ENCODE measurements at regions not wholly inside any gene's neighbourhood (a gene's known extent, or its start where the extent isn't known, plus 50 kb on each side); places are given as distances from the start of the nearest gene placed in this dataset.

DNA sequence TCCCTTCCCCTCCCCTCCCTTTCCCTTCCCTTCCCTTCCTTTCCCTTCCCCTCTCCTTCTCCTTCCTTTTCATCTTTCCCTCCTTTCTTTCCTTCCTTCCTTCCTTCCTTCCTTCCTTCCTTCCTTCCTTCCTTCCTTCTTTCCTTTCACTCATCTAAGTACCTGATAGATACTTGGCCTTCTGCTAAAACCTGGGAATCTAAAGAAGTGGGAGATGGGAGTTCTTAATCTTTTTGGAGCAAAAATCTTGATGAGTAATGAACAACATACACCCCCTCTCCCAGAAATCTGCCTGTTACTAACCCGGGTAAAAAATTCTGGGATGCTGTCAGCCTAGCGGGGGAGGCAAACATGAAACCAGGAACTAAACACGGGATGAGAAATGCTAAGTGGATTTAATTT is 100.7 kb downstream of the VEGFA start:
- H3K36me3 Mint-ChIP-seq (ENCODE audit: insufficient read depth, unreplicated experiment) = no peaks in the 10 kb centered on the region
- CTCF ChIA-PET = no interaction called here
- DNase-seq (ENCODE audit: unreplicated experiment) = no peak
- no TSS peak for BruUV-seq (replicated peaks)
- TF ChIP-seq, protein P1, sequence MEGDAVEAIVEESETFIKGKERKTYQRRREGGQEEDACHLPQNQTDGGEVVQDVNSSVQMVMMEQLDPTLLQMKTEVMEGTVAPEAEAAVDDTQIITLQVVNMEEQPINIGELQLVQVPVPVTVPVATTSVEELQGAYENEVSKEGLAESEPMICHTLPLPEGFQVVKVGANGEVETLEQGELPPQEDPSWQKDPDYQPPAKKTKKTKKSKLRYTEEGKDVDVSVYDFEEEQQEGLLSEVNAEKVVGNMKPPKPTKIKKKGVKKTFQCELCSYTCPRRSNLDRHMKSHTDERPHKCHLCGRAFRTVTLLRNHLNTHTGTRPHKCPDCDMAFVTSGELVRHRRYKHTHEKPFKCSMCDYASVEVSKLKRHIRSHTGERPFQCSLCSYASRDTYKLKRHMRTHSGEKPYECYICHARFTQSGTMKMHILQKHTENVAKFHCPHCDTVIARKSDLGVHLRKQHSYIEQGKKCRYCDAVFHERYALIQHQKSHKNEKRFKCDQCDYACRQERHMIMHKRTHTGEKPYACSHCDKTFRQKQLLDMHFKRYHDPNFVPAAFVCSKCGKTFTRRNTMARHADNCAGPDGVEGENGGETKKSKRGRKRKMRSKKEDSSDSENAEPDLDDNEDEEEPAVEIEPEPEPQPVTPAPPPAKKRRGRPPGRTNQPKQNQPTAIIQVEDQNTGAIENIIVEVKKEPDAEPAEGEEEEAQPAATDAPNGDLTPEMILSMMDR (IDR thresholded peaks at IDR 0.05; ENCODE audit: unreplicated experiment) = no peak
- H3K9me3 Mint-ChIP-seq (ENCODE audit: unreplicated experiment) = no peaks in the 10 kb centered on the region
- H3K4me3 Mint-ChIP-seq (ENCODE audit: unreplicated experiment) = no peak overlapping the region
- POLR2A ChIA-PET = no interaction called here
- H3K4me1 Mint-ChIP-seq (ENCODE audit: insufficient read depth, unreplicated experiment) = no peaks in the 10 kb centered on the region
- H3K27me3 Mint-ChIP-seq (ENCODE audit: insufficient read depth, unreplicated experiment) = no peaks in the 10 kb centered on the region
- intact Hi-C loops (cut with micrococcal nuclease) = no loop called here
- no peak overlapping the region for H3K27ac Mint-ChIP-seq (ENCODE audit: low read depth, unreplicated experiment)

DNA sequence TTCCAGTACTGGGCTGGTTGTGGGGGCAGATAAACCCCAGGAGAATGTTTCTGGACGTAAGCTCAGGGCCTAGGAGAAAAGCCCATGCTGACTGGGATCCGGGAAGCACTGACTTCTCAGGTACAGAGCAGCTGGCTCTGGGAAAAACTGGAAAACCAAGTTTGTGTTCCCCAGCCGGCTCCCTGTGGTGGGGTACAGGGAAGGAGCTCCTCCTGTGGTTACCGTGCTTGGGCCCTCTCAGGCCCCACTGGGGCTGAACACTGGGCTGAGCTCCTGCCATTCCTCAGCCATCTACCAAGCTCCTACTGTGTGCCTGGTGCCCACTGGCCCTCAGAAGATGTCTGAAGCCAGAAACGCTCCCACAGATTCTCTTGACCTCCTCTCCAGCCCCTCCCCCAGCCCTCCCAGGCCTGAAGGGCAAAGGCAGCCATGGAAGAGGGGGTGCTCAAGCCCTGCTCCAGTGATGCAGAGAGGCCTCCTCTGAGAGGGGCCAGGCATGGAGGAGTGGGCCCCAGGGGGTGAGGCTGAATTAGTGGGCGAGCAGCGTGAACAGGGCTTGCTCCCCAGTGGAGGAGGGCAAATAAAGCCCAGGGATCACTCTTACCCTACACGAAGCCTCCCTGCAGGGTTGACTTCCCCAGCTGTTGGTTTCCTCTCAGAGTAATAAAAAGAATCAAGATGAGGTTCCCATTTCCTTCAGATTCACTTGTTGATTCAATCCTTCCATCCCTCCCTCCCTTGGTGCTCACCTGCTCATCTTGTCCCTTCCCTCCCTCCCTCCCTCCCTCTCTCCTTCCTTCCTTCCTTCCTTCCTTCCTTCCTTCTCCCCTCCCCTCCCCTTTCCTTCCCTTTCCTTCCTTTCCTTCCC is 100.0 kb downstream of the VEGFA start:
- Mint-ChIP-seq H3K27ac (ENCODE audit: low read depth, unreplicated experiment) (no peak overlapping the region), H3K4me3 (ENCODE audit: unreplicated experiment) (no peak overlapping the region), H3K27me3 (ENCODE audit: insufficient read depth, unreplicated experiment) (no peaks in the 10 kb centered on the region), H3K36me3 (ENCODE audit: insufficient read depth, unreplicated experiment) (no peaks in the 10 kb centered on the region), H3K9me3 (ENCODE audit: unreplicated experiment) (no peaks in the 10 kb centered on the region), H3K4me1 (ENCODE audit: insufficient read depth, unreplicated experiment) (no peaks in the 10 kb centered on the region)
- TF ChIP-seq, protein P1 (IDR thresholded peaks at IDR 0.05; ENCODE audit: unreplicated experiment) = no peak
- no peak for DNase-seq (ENCODE audit: unreplicated experiment)
- intact Hi-C loops (cut with micrococcal nuclease) = no loop called here
- ChIA-PET POLR2A (no interaction called here), CTCF (interaction anchor here (0.6 kb wide), 1 partner anchor 51 kb away, joined by 5 read pairs; no protein-coding TSS in a partner anchor)
- BruUV-seq (replicated peaks) = no TSS peak

DNA sequence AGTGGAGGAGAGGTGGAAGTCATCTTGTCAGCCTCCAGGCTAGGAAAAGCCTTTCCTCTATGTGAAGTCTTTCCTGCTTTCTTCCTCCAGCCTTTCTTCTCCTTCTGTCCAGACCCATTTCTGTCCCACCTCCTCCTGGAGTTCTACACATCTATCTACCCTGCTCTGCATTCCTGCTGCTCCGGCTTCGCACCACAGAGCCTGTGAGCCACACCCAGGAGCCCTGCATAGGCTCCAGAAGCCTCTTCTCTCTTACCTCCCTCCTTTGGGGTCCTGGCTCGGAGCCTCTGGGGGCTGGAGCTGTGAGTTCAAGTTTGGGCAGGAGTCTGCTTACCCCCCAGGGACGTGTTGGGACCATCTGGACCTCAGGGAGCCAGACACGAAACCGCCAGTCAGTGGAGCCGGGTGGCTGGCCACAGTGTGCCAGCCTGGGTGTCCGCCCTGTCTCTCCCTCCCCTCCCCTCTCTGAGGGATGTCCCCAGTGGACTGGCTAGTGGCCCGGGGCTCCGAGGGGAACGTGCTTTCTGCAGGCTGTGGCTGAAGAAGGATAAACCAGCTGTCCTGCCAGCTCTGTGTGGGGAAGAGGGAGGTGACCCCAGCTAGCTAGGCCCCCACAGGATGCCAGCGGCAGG is 99.2 kb downstream of the VEGFA start:
- TF ChIP-seq, protein P1 (IDR thresholded peaks at IDR 0.05; ENCODE audit: unreplicated experiment) = no peak
- CTCF ChIA-PET = interaction anchor here (0.6 kb wide), 1 partner anchor 50 kb away, joined by 5 read pairs; no protein-coding TSS in a partner anchor

DNA sequence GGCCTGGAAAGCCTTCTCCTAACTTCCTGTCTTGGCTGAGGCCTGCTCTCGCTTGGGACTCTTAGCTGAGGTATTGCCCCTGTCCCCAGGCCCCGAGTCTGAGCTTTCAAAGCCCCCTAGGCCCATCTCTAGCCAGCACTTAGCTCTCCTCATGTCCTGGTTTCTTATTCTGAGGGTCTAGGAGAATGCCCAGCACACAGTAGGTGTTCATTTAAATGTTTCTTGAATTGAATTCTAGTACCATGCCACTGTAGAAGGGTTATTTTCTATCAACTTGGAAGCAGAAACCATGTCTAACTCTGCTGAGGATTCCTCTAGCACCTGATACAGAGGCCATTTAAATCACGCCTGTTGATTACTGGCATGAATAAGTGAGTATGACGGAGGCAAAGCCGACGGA is 98.5 kb downstream of the VEGFA start:
- no peak for DNase-seq (ENCODE audit: unreplicated experiment)
- TF ChIP-seq, protein P1 (IDR thresholded peaks at IDR 0.05; ENCODE audit: unreplicated experiment) = no peak
- no TSS peak for BruUV-seq (replicated peaks)
- Mint-ChIP-seq H3K4me3 (ENCODE audit: unreplicated experiment) (no peak overlapping the region), H3K27ac (ENCODE audit: low read depth, unreplicated experiment) (no peak overlapping the region), H3K36me3 (ENCODE audit: insufficient read depth, unreplicated experiment) (no peaks in the 10 kb centered on the region), H3K9me3 (ENCODE audit: unreplicated experiment) (no peaks in the 10 kb centered on the region), H3K27me3 (ENCODE audit: insufficient read depth, unreplicated experiment) (no peaks in the 10 kb centered on the region), H3K4me1 (ENCODE audit: insufficient read depth, unreplicated experiment) (no peaks in the 10 kb centered on the region)
- intact Hi-C loops (cut with micrococcal nuclease) = no loop called here
- ChIA-PET POLR2A (no interaction called here), CTCF (interaction anchor here (0.7 kb wide), 1 partner anchor 399 kb away, joined by 3 read pairs; no protein-coding TSS in a partner anchor)

More for the DNA sequence above, 99.2 kb downstream of the VEGFA start:
- no peak overlapping the region for H3K4me3 Mint-ChIP-seq (ENCODE audit: unreplicated experiment)
- H3K4me1 Mint-ChIP-seq (ENCODE audit: insufficient read depth, unreplicated experiment) = no peaks in the 10 kb centered on the region
- H3K36me3 Mint-ChIP-seq (ENCODE audit: insufficient read depth, unreplicated experiment) = no peaks in the 10 kb centered on the region
- BruUV-seq (replicated peaks) = no TSS peak
- no peaks in the 10 kb centered on the region for H3K9me3 Mint-ChIP-seq (ENCODE audit: unreplicated experiment)
- no peaks in the 10 kb centered on the region for H3K27me3 Mint-ChIP-seq (ENCODE audit: insufficient read depth, unreplicated experiment)
- DNase-seq (ENCODE audit: unreplicated experiment) = no peak
- intact Hi-C loops (cut with micrococcal nuclease) = no loop called here
- POLR2A ChIA-PET = no interaction called here
- H3K27ac Mint-ChIP-seq (ENCODE audit: low read depth, unreplicated experiment) = no peak overlapping the region

All from MCF 10A (cell line).